Colonic mucosa (tissue), 4 donors: ENCODE measurements at regions not wholly inside any gene's neighbourhood (a gene's known extent, or its start where the extent isn't known, plus 50 kb on each side); places are given as distances from the start of the nearest gene placed in this dataset.

Source experiments
- DNase-seq: peaks from one replicate; pipeline ENCODE4 v3.0.0-alpha.2; 2020
- H3K27ac ChIP-seq: fragments of 200-600 bp; one replicate; pipeline ENCODE4 v1.8.0; 2021
- H3K27me3 ChIP-seq: fragments of 200-600 bp; one replicate; pipeline ENCODE4 v1.8.0; 2021
- H3K36me3 ChIP-seq: fragments of 200-600 bp; one replicate; pipeline ENCODE4 v1.8.0; 2021
- H3K4me1 ChIP-seq: fragments of 200-600 bp; one replicate; pipeline ENCODE4 v1.8.0; 2021; ENCODE audit warnings: mild to moderate bottlenecking
- H3K4me3 ChIP-seq: fragments of 200-600 bp; one replicate; pipeline ENCODE4 v1.8.0; 2021
- H3K9ac ChIP-seq, 2 donors: one replicate each; pipeline ENCODE4 v1.7.0; 2013; ENCODE audit warnings: control low read depth in 2 of 2, low read depth in 2 of 2, low read length in 2 of 2
- H3K9me3 ChIP-seq: fragments of 200-600 bp; one replicate; pipeline ENCODE4 v1.8.0; 2021
- CTCF ChIP-seq: fragments of 200-600 bp; IDR thresholded peaks from one replicate; pipeline ENCODE4 v1.8.0; 2022; ENCODE audit warnings: antibody characterized with exemption, mild to moderate bottlenecking
- intact Hi-C: fragments of 100-400 bp; cut with DNase I; formaldehyde crosslinking; loops from one replicate; pipeline ENCODE4 v1.14.1; 2022
- donor health status: healthy.
- donor health status: DM: no; HTN: no; CAD: no.
- donor health status: DM: no; HTN: no; CAD: no.

DNA sequence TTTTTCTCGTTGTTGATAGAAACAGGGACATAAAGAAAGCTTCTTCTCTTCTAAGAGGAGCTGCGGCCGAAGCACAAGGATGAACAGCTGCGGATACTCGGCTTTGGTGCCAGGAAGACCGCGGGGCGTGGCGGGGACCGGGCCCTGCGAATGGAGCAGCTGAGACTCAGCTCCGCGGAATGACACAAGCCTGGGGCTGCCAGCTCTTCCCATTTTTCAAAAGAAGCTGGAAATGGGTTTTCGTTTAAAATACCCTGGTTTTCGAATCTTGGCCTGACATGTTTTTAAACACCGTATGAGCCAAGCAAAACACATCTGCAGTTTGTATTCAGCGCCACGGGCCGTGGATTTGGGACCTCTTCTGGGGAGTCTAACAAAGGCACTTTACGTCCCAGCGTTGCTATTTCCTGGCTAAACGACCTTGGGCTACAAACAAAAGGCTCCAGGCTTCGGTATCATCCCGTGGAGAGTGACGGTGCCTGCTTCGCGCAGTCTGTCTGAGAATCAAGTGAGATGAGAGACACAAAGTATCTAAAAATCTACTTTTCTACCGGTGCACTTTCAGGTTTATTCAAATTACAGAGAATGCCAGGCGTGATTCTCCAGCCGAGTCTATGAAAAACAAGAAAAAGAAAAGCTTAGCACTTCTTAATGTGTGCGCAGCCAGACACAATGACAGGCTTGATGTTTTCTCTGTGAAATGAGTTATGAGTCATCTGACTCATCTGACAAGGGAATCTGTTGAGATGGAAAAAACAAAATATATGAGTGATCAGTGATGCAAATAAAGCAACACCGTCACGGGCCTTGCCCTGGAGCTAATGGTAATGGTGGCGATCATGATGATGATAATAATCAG lies 114.0 kb upstream of the TMEM132D start:
- DNase-seq = no peak
- H3K9me3 ChIP-seq = no peaks in the 10 kb centered on the region
- H3K36me3 ChIP-seq = no peaks in the 10 kb centered on the region
- no peak overlapping the region for H3K4me3 ChIP-seq
- TF ChIP-seq CTCF = no peak
- intact Hi-C loops = loop anchor here (10.0 kb wide), 1 partner anchor 1753 kb away; the partner anchor contains the start of gene TMEM132C
- no peak overlapping the region for H3K27ac ChIP-seq
- no peak overlapping the region for H3K9ac ChIP-seq
- no peaks in the 10 kb centered on the region for H3K4me1 ChIP-seq
- no peaks in the 10 kb centered on the region for H3K27me3 ChIP-seq

DNA sequence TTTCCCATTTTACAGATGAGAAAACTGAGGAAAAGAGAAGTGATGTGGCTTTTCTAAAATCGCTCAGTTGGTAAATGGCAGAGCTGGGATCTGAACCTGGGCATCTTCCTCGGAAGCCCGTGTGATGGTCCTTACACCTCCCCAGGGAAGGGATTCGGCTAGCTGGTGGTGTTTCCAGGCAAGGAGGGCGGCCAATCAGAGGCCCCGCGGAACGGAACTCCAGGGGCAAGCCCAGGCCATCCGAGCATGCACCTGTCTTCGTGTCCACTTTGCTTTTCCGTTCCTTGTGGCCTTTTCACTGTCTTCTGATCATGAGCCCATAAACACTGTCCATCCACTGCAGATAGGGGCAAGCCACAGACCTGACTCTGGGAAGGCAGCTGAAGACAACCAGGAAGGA lies 114.8 kb upstream of the TMEM132D start:
- TF ChIP-seq CTCF = no peak
- H3K9me3 ChIP-seq = no peaks in the 10 kb centered on the region
- no peak overlapping the region for H3K4me3 ChIP-seq
- no peak overlapping the region for H3K9ac ChIP-seq
- no peaks in the 10 kb centered on the region for H3K4me1 ChIP-seq
- H3K36me3 ChIP-seq = no peaks in the 10 kb centered on the region
- no peak for DNase-seq
- H3K27me3 ChIP-seq = no peaks in the 10 kb centered on the region
- intact Hi-C loops = loop anchor here (10.0 kb wide), 1 partner anchor 1754 kb away; the partner anchor contains the start of gene TMEM132C
- no peak overlapping the region for H3K27ac ChIP-seq

GRCh38 chr12:130026608-130027176 lies 122.9 kb upstream of the TMEM132D start:
- no peaks in the 10 kb centered on the region for H3K9me3 ChIP-seq
- no peak overlapping the region for H3K9ac ChIP-seq
- no peaks in the 10 kb centered on the region for H3K4me1 ChIP-seq
- intact Hi-C loops = no loop called here
- H3K36me3 ChIP-seq = no peaks in the 10 kb centered on the region
- peak; percentile 38 for DNase-seq
- no peaks in the 10 kb centered on the region for H3K27me3 ChIP-seq
- H3K27ac ChIP-seq = no peak overlapping the region
- no peak overlapping the region for H3K4me3 ChIP-seq
- TF ChIP-seq CTCF = peak; percentile 50

GRCh38 chr12:130027798-130028197 lies 124.0 kb upstream of the TMEM132D start:
- intact Hi-C loops = no loop called here
- no peak for TF ChIP-seq CTCF
- H3K9me3 ChIP-seq = no peaks in the 10 kb centered on the region
- no peaks in the 10 kb centered on the region for H3K27me3 ChIP-seq
- no peaks in the 10 kb centered on the region for H3K4me1 ChIP-seq
- H3K4me3 ChIP-seq = no peak overlapping the region
- no peak overlapping the region for H3K9ac ChIP-seq
- no peak overlapping the region for H3K27ac ChIP-seq
- H3K36me3 ChIP-seq = no peaks in the 10 kb centered on the region
- no peak for DNase-seq

DNA sequence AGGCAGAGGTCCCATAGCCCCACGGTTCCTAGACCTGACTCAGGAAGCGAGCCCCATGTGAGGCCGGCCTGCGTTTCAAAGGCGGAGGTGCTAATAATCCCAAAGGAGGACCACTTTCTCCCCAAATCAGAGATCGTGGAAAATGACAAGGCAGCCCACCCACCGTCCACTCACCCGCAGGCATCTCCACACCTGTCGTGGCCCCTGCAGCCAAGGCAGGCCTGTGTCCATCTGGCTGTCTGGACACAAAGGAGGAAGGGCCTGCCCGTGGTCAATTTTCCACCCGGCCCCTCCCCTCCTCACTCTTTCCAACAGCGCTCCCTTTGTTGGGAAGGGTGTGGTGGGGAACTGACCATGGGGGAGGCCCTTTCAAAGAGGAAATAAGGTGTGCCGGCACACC lies 125.3 kb upstream of the TMEM132D start:
- no peaks in the 10 kb centered on the region for H3K27me3 ChIP-seq
- no peak overlapping the region for H3K4me3 ChIP-seq
- H3K9me3 ChIP-seq = no peaks in the 10 kb centered on the region
- intact Hi-C loops = no loop called here
- no peak for TF ChIP-seq CTCF
- no peak for DNase-seq
- no peak overlapping the region for H3K9ac ChIP-seq
- H3K36me3 ChIP-seq = no peaks in the 10 kb centered on the region
- no peaks in the 10 kb centered on the region for H3K4me1 ChIP-seq
- no peak overlapping the region for H3K27ac ChIP-seq
